HG02840 (cell line): ENCODE measurements at regions not wholly inside any gene's neighbourhood (a gene's known extent, or its start where the extent isn't known, plus 50 kb on each side); places are given as distances from the start of the nearest gene placed in this dataset.

ENCODE experiments used
- ATAC-seq: cut with Tn5 transposase; IDR thresholded peaks from one replicate; pipeline ENCODE4 v1.9.1; 2021; ENCODE audit warnings: mild to moderate bottlenecking, moderate library complexity, moderate number of reproducible peaks; ENCODE audit not compliant: unreplicated experiment, low FRiP score

DNA sequence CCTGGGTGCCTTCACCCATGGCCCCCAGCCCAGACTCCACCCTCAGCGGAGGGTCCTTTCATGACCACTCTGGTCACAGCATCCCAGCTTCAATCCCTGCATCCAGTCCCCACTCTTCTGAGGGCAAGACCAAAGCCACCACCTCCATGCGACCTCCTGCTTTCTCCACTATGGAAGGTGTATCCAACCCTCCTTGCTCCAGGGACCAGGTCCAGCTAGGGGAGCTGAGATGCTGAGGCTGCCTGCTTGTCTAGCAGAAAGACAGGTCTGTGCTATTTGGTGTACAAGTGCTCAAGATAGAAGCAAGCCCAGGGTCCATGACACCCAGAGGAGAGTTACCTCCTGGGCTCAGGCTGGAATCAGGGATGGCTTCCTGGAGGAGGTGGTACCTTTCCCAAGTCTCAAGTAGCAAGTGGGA is 73.8 kb upstream of the RAB6C start:
- ATAC-seq: no peak

DNA sequence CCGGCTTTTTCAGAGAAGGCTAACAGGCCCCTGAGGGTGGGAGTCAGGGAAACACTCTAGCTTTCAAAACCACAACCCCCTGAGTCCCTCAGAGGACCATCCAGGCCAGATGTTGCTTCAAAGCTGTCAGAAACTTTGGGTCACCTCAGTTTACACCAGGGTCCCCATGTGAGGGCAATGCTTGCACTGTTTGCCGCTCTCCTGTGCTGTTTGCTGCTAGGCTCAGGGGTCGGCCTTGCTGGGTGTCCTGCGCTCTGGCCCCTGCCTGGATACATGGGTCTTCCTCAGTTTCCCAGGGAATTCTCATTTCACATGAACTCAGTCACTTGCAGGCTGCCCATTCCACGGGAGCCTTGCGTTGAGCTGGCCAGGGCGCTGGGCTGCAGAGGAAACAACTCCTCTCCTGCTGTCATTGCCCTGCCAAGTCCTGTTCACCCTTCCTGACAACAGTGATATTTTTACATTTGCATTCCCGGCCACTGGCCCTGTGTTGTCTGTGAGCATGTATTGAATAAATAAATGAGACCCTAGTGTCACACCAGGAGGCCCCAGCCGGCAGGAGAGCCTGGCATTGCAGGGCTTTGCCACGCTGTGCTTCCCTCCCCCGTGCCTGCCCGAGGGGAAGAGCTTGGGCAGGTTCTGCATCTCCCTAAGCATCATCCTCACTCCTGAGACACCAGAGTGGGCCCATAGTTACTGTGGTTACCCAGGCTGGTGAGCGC is 73.2 kb upstream of the RAB6C start:
- ATAC-seq: no peak

DNA sequence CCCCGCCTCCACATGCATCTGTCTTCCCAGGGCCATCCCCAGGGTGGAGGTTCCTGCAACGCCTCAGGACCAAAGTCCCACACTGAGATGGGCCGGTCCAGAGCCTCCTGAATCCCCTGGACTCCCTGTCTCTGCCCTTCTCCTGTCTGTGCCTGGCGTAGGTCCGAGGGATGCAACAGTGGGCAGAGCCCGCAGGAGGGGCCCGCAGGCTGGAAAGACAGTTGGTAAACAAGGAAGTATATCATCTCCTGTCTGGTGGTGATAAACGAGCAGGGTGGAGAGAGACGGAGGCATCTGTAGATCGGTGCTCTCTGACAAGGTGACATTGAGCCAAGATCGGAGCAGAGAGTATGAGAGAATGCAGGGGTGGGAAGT is 72.6 kb upstream of the RAB6C start:
- no peak for ATAC-seq

DNA sequence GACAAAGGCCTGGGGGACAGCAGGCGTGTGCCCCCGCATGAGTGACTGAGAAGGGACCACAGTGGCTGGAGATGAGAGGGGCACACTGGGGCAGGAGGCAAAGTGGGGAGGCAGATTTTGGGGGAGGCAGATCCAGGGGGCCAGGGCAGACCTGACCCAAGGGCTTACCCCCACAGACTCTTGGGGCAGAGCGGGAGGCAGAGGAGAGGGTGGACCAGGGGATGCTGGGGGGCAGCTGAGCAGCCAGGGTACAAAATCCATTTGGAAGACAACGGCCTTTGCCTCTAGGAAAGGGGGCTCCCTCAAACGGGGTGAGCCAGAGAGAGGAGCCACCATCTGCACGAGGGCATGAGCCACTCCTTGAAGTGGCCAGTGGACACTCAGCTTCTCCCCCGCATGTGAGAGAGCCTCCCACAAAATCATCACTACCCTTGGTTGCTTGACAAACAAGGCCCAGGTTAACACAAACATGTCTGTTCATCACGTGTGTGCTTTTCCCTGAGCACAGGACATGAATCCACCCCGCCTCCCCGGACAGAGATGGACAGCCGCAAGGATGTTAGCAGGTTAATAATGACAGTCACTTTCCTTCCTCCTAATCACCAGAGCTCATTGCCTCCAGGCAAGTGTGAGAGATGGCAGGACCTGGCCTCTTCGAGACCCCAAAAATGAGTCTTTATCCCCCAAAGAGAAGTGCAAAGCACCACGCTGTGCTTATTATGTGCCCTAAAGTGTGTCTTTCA is 72.0 kb upstream of the RAB6C start:
- ATAC-seq: no peak

DNA sequence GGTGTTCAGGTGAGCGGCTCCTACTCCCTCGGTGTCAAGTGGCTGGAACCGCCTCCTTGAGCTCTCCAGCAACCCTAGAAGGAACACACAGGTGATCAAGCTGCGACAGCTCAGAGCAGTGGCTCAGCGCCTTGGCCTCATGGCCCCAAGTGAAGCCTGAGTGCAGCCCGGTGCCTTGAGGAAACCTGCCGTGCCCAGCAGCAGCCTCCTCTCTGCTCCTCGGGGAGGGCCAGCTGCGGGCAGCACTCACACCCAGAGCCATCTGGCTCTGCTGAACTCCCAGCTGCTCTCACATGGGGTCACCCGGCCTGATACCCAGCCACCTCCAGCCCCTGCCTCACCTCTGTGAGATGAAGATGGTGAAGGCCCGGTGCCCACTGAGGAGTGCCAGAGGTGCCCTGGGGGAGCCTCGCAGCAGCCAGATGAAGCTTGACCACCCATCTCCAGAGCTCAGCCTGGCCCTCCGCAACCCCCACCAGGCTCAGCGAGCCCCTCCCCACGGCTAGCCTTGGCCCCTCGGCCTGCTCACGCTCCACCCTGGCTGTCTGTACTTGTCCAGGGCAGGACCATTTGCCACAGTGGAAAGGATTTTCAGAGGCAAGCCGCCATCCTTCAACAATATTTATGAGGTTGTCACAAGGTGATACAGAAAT is 70.6 kb upstream of the RAB6C start:
- no peak for ATAC-seq

DNA sequence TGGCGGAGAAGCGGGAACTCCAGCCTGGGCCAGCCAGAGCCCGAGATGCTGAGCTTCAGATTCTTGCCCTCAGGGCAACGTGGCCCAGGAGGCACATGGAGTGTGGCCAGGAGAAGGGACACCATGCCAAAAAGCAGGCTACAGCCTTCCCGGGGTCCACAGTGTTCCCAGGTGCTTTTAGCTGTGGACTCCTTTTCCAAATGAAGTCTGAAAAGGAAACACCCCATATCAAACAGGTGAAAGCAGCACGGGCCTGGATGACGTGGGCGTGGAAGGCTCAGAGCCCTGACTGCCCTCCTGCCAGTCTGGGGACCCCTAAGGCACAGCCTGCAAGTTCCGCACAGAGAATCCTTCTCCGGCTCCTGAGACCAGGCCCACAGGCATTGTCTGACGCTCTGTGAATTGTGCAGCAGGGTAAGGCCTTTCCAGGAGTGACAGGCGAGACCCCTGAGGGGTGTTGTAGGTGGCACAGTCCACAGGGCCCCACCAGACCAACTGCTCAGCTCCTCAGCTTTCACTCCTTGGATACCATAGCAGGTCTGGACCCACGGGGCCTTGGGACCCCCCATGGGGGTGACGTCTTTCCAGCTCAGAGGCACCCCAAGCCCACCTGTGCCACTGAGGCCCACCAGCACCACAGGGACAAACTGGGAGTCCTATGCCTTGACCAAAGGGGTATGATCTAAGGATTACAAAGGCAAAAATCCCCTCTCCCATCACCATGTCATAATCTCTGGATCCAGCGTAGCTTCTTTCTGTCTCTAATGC is 69.6 kb upstream of the RAB6C start:
- no peak for ATAC-seq

DNA sequence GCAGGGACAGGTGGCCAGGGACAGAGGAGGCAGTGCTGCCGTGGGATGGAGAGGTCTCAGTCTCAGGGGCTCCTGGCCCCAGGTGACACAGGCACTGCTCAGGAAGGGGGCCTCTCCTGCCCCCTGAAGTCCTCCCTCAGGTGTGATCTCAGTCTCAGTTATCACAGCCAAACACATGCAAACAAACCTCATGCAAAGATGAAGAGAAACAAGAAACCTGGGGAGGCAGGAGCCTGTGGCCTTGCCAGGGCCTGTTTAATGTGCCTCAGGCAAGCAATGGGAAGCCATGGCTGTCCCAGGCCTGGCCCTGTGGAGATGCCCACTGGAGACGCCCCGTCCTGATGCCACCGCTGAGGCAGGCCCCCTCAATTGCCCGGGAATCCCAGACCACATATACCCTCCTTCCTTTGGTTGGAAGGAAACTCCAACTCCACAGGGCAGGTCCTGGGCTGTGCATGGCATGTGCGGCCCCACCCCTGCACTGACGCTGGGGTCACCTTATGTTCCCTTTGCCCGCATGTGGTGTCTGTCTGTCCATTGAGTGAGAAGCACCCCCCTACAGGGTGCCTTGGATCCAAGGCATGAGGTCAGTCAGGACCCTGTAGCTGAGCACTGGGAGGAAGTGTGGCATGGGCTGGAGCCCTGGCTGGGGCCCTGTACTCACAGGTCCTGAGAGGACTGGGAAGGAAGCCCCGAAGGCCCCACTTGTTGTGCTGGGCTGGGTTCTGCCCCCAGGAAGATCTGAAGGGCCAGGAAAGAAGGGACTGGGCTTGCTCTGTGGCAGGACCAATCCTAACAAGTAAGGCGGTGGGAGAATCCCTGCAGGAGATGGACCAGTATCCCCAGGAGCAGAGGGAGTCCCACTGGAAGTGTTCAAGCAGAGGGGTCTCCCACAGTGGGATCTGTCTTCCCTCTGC is 68.8 kb upstream of the RAB6C start:
- ATAC-seq: no peak

DNA sequence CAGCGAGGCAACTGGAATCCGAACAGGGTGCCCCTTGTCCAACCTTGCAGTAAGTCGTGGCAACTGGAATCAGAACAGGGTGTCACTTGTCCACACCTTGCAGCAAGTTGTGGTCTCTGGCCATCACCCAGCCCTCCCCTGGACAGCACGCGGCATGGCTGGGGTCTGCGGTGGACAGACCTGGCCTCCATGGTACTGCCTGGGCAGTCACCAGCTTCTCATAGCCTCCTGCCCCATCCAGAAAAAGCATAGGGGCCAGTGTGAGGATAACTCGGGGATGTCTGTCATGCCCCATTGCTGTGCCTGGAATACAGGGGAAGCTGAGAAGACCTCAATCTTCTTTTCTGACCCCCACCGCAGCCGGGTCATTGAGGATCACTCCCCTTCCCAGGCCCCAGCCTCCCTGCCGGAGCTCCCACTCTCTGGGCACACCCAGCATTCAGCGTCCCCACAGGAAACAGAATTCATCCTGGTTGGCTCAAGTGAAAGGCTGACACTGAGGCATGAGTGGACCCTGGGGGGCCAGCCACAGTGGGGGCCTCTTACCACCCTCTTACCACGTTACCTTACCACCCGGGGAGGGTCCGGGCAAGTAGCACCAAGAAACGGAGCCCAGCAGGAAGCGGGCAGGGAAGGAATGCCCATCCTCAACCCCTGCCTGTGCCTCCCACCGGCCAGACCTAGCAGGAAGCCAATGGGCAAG is 68.0 kb upstream of the RAB6C start:
- no peak for ATAC-seq

DNA sequence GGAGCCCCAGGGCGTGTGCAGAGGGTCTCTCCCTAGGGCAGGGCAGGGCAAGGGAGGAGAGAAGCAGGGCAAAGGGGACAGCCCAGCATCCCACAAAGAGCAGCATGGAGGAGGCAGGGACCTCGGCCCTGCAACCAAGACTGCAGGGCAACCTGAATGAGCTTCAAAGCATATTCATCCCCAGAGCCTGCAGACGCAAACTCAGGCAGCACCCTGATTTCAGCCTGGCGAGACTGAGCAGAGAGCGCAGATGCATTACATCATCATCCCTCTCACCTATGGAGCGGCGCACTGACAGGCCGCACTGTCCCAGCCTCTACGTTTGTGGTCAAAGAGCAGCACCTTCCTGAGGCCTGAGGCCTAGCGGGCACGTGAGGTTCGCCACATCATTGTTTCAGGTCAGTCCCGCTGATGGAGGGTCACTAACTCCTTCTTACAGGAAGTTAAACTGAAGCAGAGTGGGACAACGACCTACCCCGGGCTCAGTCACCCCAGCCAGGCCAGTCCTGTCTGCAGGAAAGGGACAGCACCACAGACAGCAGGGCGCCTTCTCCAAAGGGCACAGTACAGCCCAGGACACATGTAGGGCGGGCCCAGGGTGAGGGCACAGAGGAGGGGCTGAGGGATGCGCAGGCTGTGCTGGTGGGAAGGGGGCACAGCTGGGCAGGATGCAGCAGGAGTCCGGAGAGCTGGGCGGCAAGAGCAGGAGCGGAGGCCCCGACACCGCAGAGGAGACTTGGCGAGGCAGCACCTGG is 67.2 kb upstream of the RAB6C start:
- ATAC-seq: no peak

DNA sequence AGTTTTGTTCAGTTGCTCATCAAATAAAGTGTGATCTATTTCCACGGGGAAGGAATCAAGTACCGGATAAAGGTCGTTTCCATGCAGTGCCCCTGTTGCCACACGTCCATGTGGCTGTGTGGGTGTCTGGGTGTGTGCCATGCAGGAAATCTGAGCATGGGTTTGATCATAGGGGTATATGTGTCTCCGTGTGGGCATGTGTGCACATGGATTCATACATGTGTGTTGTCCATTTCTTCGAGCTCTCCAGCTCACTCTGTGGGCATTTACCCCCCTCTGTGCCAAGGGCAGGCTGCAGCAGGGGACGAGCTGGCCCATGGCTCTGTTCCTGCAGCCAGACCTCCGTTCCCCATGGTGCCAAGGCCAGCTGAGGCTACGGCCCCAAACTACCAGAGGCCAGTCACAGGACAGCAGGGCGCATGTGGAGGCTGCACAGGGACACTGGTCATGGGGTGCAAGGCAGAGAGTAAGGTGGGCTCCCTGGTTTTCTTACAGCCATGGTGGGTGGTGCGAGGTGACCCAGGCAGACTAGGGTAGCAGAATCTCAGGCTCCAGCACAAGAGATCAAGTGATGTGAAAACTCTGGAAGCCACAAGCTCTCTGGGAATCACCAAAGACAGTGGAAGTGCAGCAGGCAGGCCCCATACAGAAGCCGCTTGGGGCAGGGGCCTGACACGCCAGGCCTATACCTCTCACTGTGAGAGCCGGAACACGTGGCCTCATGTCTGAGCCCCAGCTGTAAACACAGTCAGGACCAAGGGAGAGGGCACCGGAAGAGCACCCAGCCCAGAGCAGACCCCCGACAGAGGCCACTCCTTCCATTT is 66.4 kb upstream of the RAB6C start:
- ATAC-seq: no peak

DNA sequence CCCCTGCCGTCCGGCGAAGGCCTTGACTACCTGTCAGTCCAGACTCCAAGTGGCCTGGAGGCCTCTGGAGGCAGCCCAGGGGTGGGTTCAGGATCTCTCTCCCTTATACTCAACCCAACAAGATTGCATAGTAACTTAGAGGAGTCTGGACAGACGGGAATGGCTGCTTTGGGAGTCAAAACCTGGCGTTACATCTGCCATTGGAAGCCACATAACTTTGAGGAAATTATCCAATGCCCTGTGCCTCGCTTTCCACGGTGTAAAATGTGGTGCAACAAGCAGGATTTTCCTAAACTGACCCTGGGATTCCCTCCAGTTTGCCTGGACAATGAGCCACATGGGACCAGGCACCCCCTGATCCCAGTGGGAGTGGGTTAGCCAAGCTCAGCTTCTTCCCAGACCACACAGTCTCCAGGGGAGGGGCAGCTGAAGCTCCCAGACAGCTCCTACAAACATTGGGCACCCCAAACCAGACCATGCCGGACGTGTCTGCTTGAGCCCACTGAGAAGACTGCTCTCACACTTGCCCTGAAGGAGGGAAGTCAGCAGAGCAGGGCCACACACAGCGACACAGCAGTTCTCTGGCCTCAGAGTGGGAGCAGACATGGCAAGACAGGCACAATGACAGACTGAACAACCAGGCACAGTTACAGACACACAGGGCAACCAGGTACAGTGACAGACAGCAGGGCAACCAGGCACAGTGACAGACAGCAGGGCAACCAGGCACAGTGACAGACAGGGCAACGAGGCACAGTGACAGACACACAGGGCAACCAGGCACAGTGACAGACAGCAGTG is 65.6 kb upstream of the RAB6C start:
- no peak for ATAC-seq

DNA sequence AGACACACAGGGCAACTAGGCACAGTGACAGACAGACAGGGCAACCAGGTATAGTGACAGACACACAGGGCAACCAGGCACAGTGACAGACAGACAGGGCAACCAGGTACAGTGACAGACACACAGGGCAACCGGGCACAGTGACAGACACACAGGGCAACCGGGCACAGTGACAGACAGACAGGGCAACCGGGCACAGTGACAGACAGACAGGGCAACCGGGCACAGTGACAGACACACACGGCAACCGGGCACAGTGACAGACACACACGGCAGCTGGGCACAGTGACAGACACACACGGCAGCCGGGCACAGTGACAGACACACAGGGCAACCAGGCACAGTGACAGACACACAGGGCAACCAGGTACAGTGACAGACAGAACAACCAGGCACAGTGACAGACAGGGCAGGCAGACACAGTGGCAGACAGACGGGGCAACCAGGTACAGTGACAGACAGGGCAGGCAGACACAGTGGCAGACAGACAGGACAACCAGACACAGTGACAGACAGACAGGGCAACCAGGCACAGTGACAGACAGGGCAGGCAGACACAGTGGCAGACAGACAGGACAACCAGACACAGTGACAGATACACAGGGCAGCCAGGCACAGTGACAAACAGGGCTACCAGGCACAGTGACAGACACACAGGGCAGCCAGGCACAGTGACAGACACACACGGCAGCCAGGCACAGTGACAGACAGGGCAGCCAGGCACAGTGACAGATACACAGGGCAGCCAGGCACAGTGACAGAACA is 64.7 kb upstream of the RAB6C start:
- no peak for ATAC-seq

DNA sequence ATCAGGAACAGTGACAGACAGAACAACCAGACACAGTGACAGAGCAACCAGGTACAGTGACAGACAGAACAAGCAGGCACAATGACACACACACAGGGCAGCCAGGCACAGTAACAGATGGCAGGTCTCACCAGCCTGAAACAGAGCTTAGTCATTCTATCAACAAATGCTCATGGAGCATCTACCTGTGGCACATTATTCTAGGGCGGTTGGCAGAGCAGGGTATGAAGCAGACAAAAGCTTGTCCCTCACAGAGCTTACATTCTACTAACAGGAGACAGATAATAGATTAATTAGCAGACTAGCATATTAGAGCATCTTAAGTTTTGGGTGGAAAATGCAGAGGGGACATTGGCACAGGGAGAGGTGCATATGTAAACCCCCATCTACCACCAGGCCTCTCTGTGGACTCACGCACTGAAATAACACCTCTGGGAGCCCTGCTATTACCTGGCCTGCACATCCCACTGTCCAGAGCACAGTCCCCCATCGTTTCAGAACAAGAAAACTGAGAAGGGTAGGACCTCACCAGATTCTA is 64.1 kb upstream of the RAB6C start:
- no peak for ATAC-seq

DNA sequence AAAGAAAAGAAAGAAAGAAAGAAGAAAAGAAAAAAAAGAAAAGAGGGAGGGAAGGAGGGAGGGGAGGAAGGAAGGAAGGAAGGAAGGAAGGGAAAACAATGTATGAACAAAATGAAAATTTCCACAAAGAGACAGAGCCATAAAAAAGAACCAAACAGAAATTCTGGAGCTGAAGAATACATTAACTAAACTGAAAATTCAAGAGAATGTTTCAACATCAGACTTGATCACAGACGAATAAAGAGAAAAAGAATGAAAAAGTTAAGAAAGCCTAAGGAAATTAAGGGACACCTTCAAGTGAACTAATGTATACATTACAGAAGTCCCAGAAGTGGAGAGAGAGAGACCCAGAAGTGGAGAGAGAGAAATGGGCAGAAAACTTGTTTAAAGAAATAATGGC is 60.9 kb upstream of the RAB6C start:
- no peak for ATAC-seq

DNA sequence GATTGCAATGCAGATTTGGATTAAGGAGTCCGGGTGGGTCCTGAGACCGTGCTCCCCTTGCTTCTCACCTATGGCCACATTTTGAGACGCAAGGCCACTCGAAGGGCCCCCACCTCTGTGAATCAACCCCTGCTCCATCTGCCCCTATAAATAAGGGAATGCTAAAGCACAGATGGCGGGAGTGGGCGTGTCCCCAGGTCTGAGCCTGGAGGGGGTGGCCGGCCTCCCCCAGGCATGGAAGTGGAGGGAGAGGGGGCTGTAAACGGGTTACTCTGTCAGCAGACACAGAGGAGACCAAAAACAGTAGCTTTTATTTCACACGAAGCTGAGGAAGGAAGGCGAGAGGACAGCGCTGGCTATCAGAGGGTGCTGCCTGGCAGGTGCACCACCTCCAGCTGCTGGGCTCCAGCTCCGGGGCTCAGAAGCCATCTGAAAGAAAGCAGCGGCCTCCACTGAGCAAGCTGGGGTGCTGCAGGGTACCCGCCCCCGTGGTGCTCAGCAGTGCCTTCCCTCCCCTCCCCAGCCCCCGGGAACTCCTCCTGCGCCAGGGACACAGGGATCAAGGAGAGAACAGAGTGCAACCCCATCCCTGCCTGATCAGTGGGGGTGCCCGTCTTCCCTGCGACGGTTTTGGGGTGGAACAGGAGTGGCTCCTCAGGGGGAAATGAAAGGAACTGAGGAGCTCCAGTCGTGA is 56.7 kb upstream of the RAB6C start:
- ATAC-seq: no peak
